C4-2B (cell line): ENCODE measurements at regions not wholly inside any gene's neighbourhood (a gene's known extent, or its start where the extent isn't known, plus 50 kb on each side); places are given as distances from the start of the nearest gene placed in this dataset.

ENCODE experiments used
- CTCF ChIP-seq: fragments of 450-650 bp; conservative IDR thresholded peaks from 2 replicates; pipeline ENCODE4 v1.5.1; 2017; ENCODE audit warnings: mild to moderate bottlenecking
- ZFX ChIP-seq: fragments of 450-650 bp; IDR thresholded peaks from 2 replicates; pipeline ENCODE4 v1.6.1; 2017

GRCh38 chr1:81004011-81004410, 796.7 kb upstream of the ADGRL2 start:
- TF ChIP-seq CTCF, result no peak
- no peak for TF ChIP-seq ZFX
